ENCODE measurements at regions not wholly inside any gene's neighbourhood (a gene's known extent, or its start where the extent isn't known, plus 50 kb on each side); places are given as distances from the start of the nearest gene placed in this dataset.

DNA sequence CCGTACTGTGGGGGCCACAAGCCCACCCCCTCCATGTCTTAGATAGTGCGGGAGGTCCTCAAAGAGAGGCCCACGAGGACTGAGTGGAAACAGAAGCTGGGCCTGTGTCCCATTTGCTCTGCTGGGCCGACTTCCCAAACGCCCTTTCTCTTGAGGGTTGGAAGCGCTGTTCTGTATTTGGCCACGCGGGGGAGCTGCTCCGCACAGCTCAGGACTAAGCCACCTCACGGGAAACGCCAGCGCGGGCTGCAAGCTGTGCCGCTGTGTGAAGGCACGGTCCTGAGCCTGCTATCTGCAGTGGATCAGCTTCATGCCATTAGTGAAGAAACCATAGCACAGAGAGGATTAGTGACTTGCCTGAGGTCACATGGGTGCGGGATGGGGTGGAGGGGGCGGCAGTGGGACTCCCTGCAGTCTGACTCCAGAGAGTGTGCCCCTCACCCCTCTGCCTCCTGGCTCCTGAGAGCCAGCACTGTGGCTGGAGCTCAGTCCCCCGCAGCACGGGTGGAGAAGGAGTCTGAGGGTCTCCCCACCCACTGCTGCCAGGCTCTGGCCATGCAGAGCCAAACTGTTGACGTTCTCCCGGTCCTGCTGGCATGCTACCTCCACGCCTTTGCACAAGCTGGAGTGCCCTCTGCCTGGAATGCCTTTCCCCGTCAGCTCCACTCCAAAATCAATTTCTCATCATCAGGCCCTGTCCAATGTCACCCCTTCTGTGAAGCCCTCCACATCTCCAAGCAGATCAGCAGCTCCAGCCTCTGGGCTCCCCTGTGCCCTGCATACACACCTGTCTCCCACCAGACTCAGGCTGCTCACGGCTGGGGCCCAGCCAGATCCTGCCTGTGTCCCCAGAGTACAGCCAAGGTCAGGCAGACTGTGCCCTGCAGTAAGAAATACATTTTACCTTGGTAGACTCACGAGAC lies 51.5 kb upstream of the LRRC32 start:
- TF ChIP-seq, protein P1, sequence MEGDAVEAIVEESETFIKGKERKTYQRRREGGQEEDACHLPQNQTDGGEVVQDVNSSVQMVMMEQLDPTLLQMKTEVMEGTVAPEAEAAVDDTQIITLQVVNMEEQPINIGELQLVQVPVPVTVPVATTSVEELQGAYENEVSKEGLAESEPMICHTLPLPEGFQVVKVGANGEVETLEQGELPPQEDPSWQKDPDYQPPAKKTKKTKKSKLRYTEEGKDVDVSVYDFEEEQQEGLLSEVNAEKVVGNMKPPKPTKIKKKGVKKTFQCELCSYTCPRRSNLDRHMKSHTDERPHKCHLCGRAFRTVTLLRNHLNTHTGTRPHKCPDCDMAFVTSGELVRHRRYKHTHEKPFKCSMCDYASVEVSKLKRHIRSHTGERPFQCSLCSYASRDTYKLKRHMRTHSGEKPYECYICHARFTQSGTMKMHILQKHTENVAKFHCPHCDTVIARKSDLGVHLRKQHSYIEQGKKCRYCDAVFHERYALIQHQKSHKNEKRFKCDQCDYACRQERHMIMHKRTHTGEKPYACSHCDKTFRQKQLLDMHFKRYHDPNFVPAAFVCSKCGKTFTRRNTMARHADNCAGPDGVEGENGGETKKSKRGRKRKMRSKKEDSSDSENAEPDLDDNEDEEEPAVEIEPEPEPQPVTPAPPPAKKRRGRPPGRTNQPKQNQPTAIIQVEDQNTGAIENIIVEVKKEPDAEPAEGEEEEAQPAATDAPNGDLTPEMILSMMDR (conservative IDR thresholded peaks at IDR 0.05), result peak; percentile 95
- no peak for TF ChIP-seq EZH2 (IDR thresholded peaks at IDR 0.05; ENCODE audit: low read depth)

Measured in PC-9 (cell line).